GM19455 (cell line): ENCODE measurements at regions not wholly inside any gene's neighbourhood (a gene's known extent, or its start where the extent isn't known, plus 50 kb on each side); places are given as distances from the start of the nearest gene placed in this dataset.
"Not testable (repeated sequence)": the region's sequence is repeated elsewhere in the genome, so short reads cannot be mapped to it uniquely, and the experiment has no call there.

Experiments used
- ATAC-seq: cut with Tn5 transposase; IDR thresholded peaks from one replicate; pipeline ENCODE4 v1.9.1; 2021; ENCODE audit not compliant: unreplicated experiment

DNA sequence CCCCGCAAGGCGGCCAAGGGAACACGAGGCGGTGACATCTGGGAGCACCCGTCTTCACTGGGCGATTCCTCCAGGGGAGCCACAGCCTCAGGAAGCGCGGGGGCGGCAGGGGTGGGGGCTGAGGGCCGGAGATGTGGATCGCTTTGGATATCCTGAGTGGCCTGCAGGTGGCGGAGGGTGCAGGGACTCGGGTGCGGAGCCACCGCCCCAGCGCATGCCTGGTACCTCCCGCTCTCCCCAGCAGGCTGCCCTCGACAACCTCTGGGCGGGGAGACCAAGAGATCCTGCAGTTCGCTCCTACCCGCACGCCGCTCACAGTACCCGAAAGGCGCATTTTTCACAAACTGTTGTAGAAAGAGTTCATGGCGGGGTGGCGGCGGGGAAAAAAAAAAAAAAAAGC lies 162.9 kb upstream of the PRKX start:
- ATAC-seq: not testable (repeated sequence)

DNA sequence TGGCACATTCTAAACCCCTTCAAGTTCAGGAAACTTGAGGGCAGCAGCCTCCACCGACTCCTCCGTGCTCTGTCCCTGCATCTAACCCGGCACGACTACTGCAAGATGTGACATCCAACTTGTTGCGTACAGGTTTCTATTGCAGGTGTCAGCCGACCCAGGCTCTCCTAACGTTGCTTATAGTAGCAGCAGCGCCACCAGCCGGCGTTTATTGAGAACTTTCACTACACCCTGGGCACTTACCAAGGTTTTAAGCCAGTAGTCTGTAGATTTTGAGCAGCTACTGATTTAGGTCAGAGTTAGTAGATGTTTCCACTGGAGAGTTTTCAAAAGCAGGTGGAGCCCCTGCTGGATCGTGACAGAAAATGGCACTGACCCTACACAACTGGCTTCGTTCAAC lies 162.2 kb upstream of the PRKX start:
- not testable (repeated sequence) for ATAC-seq

GRCh38 chrX:3872226-3872879 lies 158.9 kb upstream of the PRKX start:
- not testable (repeated sequence) for ATAC-seq

DNA sequence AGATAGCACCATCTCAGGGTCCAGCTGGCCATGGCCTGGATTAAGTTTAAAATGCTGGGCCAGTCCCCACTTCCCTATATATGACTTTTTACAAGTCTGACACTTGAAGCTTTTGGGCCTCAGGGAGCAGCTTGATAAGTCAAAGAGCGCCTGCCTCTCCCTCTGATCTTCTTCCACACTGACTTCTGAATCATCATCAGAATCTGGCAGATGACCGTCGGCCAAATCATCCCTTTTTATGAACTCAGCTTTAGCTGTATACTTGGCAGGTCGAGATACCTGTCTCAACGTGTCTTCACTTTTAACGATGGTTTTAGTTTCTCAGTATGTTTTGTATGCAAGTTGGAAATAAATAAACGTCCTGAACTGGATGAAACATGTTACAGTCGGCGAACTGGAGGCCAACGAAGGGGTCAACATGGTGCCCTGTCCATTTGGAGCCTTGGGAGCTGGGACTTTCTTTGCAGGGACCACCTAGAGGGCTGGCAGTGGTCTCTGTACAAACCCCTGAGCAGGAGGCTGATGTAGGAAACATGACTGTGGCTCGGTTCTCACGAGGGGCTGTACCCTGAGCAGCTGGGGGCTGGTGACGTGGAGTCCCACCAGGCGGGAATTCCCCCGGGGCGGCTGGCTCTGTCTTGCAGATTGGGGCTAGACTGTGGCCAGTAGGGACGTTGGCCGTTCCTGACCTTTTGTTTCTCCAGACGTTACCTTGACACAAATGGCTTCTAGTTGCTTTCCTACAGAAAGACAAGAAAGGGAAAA lies 153.8 kb upstream of the PRKX start:
- ATAC-seq: not testable (repeated sequence)

GRCh38 chrX:3858332-3858731 lies 144.9 kb upstream of the PRKX start:
- not testable (repeated sequence) for ATAC-seq

- ATAC-seq: peak; percentile 84
Measured at GRCh38 chrX:3843522-3844145, 130.2 kb upstream of the PRKX start.

DNA sequence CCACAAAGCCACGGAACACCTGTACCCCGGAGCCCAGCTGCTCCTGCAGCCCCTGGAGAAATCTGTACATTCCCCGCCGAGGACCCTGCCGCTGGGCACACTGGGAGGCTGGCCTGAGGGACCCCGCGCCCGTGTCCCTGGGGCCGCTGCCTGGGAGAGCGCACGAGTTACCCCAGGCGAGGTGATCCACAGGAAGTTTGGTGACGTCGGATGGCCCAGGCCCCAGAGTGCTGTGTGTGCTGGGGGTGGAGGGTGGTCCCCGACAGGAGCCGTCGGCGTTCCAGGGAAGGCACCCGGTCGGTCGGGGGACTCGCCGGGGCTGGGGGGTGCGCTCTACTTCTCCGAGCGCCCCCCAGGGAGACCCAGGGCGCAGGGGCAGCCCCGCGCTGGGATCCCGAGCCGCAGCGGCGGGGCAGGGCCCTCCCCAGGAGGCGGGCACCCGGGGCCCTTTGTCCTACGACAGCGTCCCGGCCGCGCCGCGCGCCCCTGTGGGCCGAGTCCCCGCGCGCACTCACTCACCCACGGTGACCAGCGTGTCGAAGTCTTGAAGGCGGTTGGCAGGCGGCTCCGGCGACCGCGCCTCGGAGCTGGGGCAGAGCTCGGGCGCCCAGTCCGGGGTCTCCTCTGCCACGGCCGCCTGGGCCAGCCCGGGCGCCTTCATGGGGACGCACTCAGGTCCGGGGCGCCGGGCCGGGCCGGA lies 129.5 kb upstream of the PRKX start:
- peak; percentile 85 for ATAC-seq

- ATAC-seq: not testable (repeated sequence)
Measured at GRCh38 chrX:3838754-3839153, 125.3 kb upstream of the PRKX start.

- not testable (repeated sequence) for ATAC-seq
Measured at GRCh38 chrX:3837958-3838643, 124.7 kb upstream of the PRKX start.

DNA sequence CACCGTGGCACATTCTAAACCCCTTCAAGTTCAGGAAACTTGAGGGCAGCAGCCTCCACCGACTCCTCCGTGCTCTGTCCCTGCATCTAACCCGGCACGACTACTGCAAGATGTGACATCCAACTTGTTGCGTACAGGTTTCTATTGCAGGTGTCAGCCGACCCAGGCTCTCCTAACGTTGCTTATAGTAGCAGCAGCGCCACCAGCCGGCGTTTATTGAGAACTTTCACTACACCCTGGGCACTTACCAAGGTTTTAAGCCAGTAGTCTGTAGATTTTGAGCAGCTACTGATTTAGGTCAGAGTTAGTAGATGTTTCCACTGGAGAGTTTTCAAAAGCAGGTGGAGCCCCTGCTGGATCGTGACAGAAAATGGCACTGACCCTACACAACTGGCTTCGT lies 123.8 kb upstream of the PRKX start:
- not testable (repeated sequence) for ATAC-seq

GRCh38 chrX:3833761-3834542 lies 120.5 kb upstream of the PRKX start:
- ATAC-seq: not testable (repeated sequence)

GRCh38 chrX:3830020-3830419 lies 116.6 kb upstream of the PRKX start:
- not testable (repeated sequence) for ATAC-seq

- ATAC-seq: not testable (repeated sequence)
Measured at GRCh38 chrX:3829041-3829531, 115.6 kb upstream of the PRKX start.

DNA sequence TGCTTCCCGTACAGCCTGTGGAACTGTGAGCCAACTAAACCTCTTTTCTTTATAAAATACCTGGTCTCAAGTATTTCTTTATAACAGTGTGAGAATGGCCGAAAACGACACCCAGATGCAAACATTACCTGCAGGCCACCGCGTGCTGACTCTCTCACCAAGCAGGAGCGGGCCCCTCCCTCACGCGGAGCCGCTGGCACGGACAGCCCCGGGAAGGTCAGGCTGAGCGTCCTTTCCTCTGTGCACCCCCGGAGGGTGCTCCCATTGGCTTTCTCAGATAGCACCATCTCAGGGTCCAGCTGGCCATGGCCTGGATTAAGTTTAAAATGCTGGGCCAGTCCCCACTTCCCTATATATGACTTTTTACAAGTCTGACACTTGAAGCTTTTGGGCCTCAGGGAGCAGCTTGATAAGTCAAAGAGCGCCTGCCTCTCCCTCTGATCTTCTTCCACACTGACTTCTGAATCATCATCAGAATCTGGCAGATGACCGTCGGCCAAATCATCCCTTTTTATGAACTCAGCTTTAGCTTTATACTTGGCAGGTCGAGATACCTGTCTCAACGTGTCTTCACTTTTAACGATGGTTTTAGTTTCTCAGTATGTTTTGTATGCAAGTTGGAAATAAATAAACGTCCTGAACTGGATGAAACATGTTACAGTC lies 115.1 kb upstream of the PRKX start:
- ATAC-seq: not testable (repeated sequence)

- not testable (repeated sequence) for ATAC-seq
Measured at GRCh38 chrX:3824008-3824407, 110.6 kb upstream of the PRKX start.

DNA sequence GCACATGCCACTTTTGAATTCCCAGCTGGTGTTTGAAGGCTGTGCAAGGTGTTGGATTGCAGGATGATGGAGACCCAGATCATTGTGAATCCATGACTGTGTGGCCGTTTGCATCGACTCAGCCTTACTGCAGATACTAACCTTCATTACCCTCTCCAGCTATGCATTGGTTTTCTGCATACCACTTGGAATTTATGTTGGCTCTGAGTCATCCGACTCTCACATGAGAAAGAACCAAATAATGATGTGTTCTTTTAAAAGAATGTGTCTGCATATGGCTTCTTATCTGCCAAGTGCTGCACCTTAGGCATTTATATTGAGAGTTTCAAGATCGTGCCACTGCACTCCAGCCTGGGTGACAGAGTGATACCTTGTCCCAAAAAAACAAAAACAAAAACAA lies 106.7 kb upstream of the PRKX start:
- no peak for ATAC-seq

DNA sequence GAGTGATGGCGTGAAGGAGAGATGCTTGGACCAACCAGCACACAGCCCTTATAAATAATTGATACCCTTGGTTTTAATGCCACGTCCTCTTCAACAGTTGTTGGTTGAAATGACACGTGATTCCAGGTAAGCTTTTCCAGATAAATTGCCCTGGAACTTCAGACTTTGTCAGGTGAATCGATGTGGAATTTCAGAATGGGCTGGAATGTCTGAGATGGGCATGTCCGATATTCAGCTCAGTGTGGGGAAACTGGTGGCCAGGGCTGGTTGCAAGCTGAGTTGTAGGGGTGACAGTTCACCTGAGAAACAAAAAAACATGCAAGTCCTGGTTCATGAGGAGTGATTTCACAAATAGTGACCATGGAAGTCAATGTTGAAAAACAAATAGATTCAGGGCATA lies 104.0 kb upstream of the PRKX start:
- not testable (repeated sequence) for ATAC-seq

GRCh38 chrX:3815896-3816664 lies 102.6 kb upstream of the PRKX start:
- ATAC-seq: peak; percentile 12
